ENCODE measurements at regions not wholly inside any gene's neighbourhood (a gene's known extent, or its start where the extent isn't known, plus 50 kb on each side); places are given as distances from the start of the nearest gene placed in this dataset.
"Not testable (repeated sequence)": the region's sequence is repeated elsewhere in the genome, so short reads cannot be mapped to it uniquely, and the experiment has no call there.

GRCh38 chr13:63757683-63758082 is 2342.0 kb upstream of the PCDH20 start:
- not testable (repeated sequence) for DNase-seq (ENCODE audit: low read depth in 2 of 3, low spot score in 1 of 3)

GRCh38 chr13:63749857-63750256 is 2334.2 kb upstream of the PCDH20 start:
- not testable (repeated sequence) for DNase-seq (ENCODE audit: low read depth in 2 of 3, low spot score in 1 of 3)

- not testable (repeated sequence) for DNase-seq (ENCODE audit: low read depth in 2 of 3, low spot score in 1 of 3)
Measured at GRCh38 chr13:63741814-63742101, 2326.1 kb upstream of the PCDH20 start.

- DNase-seq (ENCODE audit: low read depth in 2 of 3, low spot score in 1 of 3), result no peak
Measured at GRCh38 chr13:63741029-63741813, 2325.6 kb upstream of the PCDH20 start.

- not testable (repeated sequence) for DNase-seq (ENCODE audit: low read depth in 2 of 3, low spot score in 1 of 3)
Measured at GRCh38 chr13:63739112-63739735, 2323.6 kb upstream of the PCDH20 start.

- DNase-seq (ENCODE audit: low read depth in 2 of 3, low spot score in 1 of 3), result no peak
Measured at GRCh38 chr13:63737418-63737817, 2321.8 kb upstream of the PCDH20 start.

GRCh38 chr13:63731896-63732295 is 2316.2 kb upstream of the PCDH20 start:
- no peak for DNase-seq (ENCODE audit: low read depth in 2 of 3, low spot score in 1 of 3)

GRCh38 chr13:63712159-63712558 is 2296.5 kb upstream of the PCDH20 start:
- DNase-seq (ENCODE audit: low read depth in 2 of 3, low spot score in 1 of 3), result not testable (repeated sequence)

GRCh38 chr13:63706751-63707150 is 2291.1 kb upstream of the PCDH20 start:
- no peak for DNase-seq (ENCODE audit: low read depth in 2 of 3, low spot score in 1 of 3)

GRCh38 chr13:63704521-63704920 is 2288.9 kb upstream of the PCDH20 start:
- no peak for DNase-seq (ENCODE audit: low read depth in 2 of 3, low spot score in 1 of 3)

- DNase-seq (ENCODE audit: low read depth in 2 of 3, low spot score in 1 of 3), result no peak
Measured at GRCh38 chr13:63700350-63700749, 2284.7 kb upstream of the PCDH20 start.

- DNase-seq (ENCODE audit: low read depth in 2 of 3, low spot score in 1 of 3), result no peak
Measured at GRCh38 chr13:63699948-63700347, 2284.3 kb upstream of the PCDH20 start.

GRCh38 chr13:63696055-63696454 is 2280.4 kb upstream of the PCDH20 start:
- DNase-seq (ENCODE audit: low read depth in 2 of 3, low spot score in 1 of 3), result no peak

- no peak for DNase-seq (ENCODE audit: low read depth in 2 of 3, low spot score in 1 of 3)
Measured at GRCh38 chr13:63693696-63694095, 2278.0 kb upstream of the PCDH20 start.

- no peak for DNase-seq (ENCODE audit: low read depth in 2 of 3, low spot score in 1 of 3)
Measured at GRCh38 chr13:63691474-63691873, 2275.8 kb upstream of the PCDH20 start.

GRCh38 chr13:63690672-63691071 is 2275.0 kb upstream of the PCDH20 start:
- DNase-seq (ENCODE audit: low read depth in 2 of 3, low spot score in 1 of 3), result no peak

GRCh38 chr13:63684822-63685221 is 2269.2 kb upstream of the PCDH20 start:
- no peak for DNase-seq (ENCODE audit: low read depth in 2 of 3, low spot score in 1 of 3)

- DNase-seq (ENCODE audit: low read depth in 2 of 3, low spot score in 1 of 3), result no peak
Measured at GRCh38 chr13:63680704-63681103, 2265.1 kb upstream of the PCDH20 start.

GRCh38 chr13:63671296-63671695 is 2255.6 kb upstream of the PCDH20 start:
- DNase-seq (ENCODE audit: low read depth in 2 of 3, low spot score in 1 of 3), result no peak

GRCh38 chr13:63651394-63651793 is 2235.7 kb upstream of the PCDH20 start:
- no peak for DNase-seq (ENCODE audit: low read depth in 2 of 3, low spot score in 1 of 3)

- DNase-seq (ENCODE audit: low read depth in 2 of 3, low spot score in 1 of 3), result no peak
Measured at GRCh38 chr13:63643543-63643942, 2227.9 kb upstream of the PCDH20 start.

- DNase-seq (ENCODE audit: low read depth in 2 of 3, low spot score in 1 of 3), result no peak
Measured at GRCh38 chr13:63636316-63636993, 2220.8 kb upstream of the PCDH20 start.
